HG03064 (cell line): ENCODE measurements at regions not wholly inside any gene's neighbourhood (a gene's known extent, or its start where the extent isn't known, plus 50 kb on each side); places are given as distances from the start of the nearest gene placed in this dataset.

ENCODE experiments used
- ATAC-seq: cut with Tn5 transposase; IDR thresholded peaks from one replicate; pipeline ENCODE4 v1.9.1; 2021; ENCODE audit warnings: low read depth; ENCODE audit not compliant: unreplicated experiment

DNA sequence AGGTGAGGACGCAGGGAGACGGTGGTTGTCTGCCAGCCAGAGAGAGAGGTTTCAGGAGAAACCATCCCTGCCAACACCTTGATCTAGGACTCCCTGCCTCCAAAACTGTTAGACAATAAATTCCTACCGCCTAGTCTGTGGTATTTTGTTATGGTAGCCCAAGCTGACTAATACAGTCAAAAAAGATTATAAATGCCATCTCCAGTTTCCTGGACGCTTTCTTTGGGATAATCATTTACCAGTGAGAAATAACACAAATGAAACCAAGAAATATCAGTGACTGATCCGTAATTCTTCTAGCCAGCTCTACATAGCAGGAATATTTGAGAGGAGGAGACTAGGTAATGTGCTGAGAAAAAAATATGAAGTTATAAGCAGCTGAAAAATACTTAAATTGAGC, 707.8 kb upstream of the LMCD1 start:
- ATAC-seq: no peak

DNA sequence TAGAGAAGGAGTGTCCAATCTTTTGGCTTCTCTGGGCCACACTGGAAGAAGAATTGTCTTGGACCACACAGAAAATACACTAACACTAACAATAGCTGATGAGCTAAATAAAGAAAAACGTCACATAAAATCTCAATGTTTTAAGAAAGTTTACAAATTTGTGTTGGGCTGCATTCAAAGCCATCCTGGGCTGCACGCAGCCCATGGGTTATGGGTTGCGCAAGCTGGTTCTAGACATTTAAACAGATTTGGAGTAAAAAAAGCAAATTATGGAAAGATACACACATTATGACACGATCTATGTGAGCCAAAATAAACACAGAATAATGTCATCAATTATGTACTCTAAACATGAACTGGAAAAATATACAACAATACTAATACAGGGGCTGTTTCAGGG, 703.3 kb upstream of the LMCD1 start:
- ATAC-seq: no peak

DNA sequence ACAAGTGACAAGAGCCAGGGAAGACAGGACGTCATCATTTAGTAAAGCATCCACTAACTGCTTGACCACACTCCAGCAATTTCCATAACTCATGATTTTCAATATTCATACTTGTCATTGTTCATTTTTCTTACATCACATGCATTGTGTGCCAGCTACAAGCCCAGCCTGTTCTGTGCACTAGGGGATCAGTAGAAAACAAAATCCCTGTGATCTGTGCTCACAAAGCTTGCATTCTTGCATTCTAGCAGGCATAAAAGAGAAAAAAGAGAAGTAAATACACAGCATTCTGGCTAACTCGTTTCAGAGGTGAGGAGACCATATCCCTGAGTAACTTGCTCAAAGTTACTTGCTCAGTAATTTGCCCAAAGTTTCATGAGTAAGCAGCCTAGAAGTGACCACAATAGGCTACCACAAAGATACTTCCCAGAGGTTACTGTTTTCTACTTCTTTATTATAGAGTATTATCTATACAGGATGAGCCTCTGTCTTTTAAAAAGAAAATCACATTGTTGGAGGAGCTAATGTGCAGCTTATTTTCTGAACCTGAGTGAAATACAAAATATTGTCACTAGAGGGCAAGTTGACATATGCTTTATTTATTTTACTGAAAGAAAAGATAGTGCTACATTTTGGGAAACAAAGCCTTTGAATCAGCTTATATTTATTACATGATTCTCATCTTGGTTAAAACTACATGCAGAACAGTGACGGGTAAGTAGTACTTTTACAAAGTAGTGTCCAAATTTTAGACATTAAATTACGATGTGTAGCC, 701.4 kb upstream of the LMCD1 start:
- no peak for ATAC-seq

DNA sequence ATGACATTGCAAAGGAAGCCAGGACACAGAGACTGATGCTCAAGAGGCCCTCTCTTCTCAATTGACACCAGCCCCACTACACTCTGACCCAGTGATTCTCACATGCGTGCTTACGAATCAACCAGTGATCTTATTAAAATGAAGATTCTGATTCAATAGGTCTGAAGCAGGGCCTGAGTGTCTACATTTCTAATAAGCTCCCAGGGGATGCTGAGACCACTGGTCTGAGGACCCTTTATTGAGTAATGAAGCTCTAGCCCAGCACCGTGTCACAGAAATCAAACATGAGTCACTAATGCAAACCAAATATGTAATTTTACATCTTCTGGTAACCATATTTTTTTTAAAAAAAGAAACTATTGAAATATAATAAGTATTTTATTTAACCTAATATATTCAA, 689.1 kb upstream of the LMCD1 start:
- ATAC-seq: no peak

DNA sequence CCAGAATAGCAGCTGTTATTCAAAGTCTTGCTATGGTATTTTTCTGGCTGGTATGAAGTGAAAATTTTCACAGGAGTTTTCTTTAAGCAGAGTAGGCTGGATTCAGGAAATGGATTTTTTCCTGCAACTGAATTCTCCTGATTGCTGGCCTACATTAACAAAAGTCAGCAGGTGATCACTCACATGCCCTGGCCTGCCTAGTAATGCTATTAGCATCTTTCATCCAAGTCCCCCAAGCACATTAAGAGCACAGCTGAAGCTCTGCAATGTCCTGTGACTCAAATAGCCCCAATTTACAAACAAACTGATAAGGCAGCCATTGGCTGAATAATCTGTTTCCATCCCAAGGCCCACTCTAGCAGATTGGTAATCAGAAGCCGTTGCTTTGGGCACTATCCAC, 688.3 kb upstream of the LMCD1 start:
- ATAC-seq: no peak

DNA sequence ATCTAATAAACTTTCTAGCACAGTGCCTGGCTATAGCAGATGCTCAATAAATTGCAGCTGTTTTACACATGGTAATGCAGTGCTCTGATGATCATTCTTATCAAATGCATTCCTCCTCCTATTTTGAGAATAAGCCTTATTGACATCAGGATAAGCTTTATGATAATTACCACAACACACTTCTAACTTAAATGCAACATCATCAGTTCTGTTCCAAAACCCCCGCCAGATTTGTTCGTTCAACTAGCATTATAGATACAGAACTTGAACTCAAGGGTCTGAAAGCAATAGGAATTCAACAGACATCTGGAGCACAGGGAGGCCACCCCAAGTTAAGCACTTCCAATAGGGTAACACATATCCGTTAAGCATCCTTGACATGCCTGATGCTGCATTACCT, 684.4 kb upstream of the LMCD1 start:
- ATAC-seq: no peak

DNA sequence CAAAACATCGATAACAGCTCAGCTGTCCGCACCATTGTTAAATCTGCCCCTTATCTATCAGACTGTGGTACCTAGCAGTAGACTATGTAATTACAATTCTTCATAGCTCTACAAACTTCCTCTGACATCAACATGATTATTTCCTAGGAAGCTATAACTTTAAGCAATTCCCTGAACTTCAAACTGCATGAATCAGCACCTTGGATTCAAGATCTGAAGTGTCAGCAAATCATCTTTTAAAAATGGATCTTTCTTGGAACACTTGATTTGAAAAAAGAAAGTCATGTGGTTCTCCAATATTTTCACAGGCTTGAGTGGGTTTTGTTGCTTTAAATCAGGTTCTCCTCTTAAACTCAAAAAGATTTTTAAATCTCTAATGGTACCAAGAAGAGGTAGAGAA, 680.7 kb upstream of the LMCD1 start:
- ATAC-seq: no peak

DNA sequence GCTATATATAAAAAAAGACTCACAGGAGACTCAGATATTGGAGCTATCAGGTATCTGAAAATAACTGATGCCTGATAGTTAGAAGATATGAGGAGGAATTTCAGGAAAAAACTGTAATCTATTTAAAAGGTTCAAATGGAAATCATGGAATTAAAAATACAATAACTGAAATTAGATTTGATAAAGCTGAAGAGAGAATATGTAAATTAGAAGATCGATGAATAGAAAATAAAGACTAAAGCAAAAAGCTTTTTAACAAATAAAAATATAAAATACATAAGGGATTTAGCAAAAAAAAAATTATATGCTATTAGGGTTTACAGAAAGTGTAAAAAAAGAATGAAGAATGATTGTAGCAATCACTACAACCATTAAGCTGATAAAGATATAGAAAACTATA, 679.8 kb upstream of the LMCD1 start:
- no peak for ATAC-seq

DNA sequence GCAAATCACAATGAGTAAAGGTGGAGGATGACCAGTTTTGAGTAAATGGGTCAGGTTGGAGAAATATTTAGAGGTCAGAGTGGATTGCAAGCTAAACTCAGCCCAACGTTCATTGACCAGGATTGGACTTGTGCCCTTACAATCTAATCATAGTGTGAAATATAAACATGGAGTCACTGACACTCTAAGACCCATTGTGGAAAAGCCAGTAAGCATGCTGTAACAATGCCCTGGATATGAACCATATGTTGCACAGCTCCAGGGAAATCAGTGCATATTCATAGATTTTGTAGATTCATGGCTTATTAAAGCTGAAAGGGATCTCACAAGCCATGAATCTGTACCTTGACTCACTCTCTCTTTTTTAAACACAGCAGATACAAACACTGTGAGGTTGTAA, 660.2 kb upstream of the LMCD1 start:
- no peak for ATAC-seq

DNA sequence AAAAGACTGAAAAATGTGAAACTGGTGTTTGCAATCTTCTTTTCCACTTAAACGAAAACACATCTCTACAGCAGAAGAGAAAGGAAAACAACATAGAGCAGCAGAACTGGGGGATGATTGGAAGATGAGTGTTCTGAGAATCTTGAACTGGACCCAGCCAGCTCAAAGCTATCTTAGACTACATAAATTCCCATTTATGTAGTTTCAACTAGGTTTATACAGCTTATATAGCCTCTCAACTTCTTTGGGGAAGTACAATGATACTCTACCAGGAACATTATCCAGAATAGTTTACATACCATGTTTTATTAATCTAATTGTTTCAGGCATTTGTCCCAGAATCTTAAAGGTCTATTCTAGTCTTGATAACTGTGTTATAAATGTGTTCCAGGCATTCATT, 658.2 kb upstream of the LMCD1 start:
- no peak for ATAC-seq

DNA sequence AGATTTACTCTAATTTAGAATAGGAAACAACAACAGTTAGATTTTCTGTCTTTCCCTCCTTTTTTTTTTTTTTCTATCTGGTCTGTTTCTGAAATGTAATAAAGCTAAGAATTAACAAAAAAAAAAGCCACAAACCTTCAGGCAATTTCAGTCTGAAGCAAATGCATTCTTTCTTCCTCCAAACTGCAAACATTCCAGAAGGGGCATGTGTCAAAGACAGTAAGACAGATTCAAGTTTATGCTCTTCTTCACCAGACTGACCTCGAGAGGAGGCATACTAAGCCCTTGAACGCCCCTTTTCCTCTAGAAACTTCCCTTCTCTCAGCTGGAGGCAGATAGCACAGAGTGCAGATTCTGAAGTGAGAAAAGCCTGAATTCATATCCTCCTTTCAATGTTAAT, 654.6 kb upstream of the LMCD1 start:
- ATAC-seq: no peak

DNA sequence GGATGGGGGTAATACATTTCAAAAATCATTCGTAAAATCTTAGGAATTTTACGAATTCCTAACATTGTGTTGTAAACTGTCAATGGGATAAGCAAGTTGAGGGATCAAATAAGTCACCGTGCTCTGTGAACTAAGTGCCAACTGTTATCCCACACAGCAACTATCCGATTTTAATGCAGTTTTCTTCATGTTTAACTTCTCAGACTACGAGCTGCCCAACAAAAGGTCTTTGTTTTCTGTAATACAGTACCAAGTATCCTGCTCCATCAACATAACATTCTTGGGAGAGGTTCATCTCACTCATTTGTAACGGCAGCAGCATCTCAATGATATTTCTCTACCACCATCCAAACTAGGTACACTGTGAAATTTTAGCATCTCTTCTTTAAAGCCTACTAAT, 654.1 kb upstream of the LMCD1 start:
- no peak for ATAC-seq

DNA sequence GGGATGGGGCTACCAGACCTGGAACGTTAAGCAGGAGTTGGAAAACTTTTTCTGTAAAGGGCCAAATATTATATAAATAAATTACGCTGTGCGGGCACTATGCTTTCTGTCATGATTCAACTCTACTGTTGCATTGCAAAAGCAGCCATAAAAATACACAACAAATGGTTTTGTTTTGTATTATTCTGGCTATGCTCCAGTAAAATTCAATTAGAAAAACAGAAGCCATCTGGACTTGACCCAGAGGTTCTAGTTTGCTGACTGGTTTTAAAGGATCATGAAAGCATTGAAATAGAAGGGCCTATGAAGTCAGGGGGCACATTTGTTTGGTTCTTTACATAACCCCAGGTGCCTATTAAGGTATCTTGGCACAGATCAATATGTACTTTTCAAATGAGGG, 647.4 kb upstream of the LMCD1 start:
- ATAC-seq: no peak

DNA sequence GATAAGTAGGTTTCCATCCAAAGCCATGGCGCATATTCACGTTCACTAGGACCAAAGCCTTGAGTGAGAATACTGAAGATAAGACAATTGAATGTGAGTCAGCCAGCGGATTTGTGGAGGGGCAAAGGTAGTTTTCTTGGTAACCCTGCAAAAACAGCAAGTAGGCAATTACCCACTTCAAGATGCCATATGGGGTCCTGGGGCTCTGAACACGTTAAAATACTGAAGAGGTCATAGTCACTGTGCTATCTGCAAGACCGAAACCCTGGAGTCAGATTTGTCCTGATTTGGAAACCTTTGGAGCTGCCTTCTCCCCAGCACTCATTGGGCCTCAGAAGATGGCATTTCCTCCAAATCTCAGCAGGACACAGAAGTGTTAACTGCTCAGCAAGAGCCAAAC, 646.9 kb upstream of the LMCD1 start:
- no peak for ATAC-seq

DNA sequence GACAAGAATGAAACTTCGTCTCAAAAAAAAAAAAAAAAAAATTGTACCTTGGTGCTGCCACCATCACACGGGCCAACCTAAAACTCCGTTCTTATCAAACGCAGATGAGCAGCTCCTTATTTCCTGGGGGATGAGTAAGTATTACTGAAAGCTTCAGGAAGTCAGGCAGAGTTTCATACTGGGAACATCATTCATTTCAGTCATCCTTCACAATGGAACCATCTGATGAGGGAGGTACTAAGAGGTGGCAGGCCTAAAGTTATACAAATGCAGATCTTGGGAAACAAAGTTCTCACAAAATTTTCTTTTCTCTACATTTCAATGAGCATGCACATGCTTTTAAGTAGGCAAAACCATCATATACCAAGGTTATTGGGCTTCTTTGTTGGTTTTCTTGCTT, 636.0 kb upstream of the LMCD1 start:
- no peak for ATAC-seq

DNA sequence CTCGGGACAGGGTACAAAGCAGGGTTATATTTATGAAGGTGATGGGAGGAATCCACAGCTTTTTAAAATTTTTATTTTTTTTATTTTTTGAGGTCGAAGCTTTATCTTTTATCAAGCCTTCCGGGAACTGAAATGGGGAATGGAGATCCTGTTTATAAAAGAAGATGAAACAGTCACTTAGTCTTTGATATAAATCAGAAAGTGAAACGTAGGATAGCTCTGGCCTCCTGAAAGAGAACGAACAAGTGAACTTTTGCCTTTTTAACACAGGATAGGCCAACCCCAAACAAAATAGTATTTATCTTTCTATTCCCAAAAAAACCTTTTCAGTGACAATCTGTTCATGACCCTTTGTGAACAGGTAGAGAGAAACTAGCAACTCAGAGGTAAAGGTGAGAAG, 634.0 kb upstream of the LMCD1 start:
- ATAC-seq: no peak

DNA sequence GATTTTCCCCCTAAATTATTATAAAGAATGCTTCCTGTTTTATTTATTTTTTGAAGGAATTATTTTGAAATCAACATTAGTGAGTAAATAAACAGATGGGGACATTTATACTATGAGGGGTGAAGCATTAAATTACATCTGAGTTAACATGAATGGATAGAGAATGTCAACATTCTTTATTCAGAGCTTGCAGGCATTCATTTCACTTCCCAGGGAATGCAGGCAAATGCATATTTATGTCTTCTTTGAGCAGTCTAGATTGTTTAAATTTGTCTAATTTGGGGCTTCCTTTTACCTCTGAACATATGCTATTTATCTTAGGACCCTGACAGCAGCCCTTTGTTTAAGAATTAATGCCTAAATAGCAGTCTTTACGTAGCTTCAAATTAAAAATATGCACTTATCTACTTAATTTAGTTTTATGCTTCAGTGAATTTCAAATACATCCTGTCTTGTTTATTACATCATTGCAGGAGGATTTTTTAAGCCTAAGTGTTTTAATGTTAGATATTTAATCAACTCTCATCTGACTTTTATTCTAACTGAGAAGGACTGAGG, 630.5 kb upstream of the LMCD1 start:
- ATAC-seq: no peak

DNA sequence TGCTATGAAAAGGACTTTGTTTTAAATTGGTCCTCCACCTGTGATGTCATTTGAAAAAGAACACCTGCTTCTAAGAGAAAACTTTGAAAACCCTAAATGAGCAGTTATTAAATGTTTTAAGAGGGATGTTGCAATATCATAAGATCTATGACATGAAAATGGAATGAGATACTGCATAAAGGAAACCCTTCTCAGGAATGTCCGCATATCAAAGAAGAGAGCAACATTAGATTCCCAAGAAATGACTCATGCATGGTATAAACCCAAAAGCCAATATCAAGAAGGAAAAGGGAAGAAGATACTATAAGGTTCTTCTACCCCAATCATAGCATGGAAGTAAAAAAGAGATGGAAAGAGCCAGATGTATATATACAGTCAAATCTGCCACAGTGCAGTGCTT, 627.5 kb upstream of the LMCD1 start:
- no peak for ATAC-seq

DNA sequence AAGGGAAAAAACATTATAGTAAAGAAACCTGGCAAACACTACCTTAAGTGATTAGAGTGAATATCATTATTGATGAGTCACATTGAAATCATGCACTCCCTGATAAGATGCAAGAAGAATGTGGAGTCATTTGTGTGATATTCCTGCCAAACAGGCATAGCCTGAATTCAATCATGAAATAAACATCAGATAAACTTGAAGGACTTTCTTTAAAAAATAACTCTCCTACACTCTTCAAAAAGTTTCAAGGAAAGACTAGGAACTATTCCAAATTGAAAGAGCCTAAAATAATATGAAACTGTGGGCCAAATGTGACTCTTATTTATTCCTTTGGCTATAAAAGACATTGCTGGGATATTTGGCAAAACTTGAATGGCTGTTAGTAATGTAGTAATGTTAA, 625.7 kb upstream of the LMCD1 start:
- ATAC-seq: no peak

DNA sequence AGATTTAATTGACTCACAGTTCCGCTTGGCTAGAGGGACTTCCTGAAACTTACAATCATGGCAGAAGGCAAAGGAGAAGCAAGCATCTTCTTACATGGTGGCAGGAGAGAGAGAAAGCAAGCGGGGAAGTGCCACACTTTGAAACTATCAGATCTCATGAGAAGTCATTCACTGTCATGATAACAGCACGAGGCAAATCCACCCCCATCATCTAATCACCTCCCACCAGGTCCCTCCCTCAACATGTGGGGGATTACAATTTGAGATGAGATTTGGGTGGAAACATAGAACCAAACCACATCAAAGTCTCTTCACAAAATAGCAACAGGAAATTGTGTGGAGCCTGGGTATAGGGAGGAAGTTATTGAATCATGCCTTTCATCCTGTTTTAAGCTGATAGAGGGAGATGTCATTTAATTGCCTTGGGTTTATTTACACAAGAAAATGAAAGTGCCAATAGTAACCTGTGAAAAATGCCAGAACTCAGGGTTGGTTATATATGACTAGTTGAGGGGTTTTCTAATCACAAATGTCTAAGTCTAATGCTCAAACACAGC, 624.8 kb upstream of the LMCD1 start:
- ATAC-seq: no peak

DNA sequence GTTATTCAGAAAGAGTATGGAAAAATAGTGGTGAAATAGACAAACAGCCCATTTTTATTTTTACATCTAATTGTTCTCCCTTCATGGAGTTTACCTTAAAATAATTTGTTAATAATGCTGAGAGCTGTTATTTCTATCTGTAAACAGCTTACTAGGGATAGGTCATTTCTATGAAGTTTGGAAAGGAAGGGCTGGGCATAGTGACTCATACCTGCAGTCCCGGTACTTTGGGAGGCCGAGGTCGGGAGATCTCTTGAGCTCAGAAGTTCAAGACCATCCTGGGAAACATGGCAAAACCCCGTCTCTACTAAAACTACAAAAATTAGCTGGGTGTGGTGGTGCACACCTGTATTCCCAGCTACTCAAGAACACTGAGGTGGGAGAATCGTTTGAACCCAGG, 624.3 kb upstream of the LMCD1 start:
- ATAC-seq: no peak

DNA sequence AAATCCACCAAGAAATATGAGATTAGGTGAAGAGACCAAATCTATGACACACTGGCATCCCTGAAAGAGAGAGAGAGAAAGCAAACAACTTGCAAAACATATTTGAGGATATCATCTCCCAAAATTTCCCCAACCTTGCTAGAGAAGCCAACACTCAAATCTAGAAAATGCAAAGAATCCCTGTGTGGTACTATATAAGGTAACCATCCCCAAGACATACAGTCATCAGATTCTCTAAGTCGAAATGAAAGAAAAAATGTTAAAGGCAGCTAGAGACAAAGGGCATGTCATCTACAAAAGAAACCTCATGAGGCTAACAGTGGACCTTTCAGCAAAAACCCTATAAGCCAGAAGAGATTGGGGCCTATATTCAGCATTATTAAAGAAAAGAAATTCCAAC, 622.1 kb upstream of the LMCD1 start:
- no peak for ATAC-seq
